GM12873 (cell line): ENCODE measurements at regions not wholly inside any gene's neighbourhood (a gene's known extent, or its start where the extent isn't known, plus 50 kb on each side); places are given as distances from the start of the nearest gene placed in this dataset.

Experiments
- TF ChIP-seq, protein P1 (sequence below): IDR thresholded peaks from 2 replicates; pipeline ENCODE4 v1.5.1; 2012; ENCODE audit warnings: low read depth, mild to moderate bottlenecking, moderate library complexity, low read length, control low read depth; ENCODE audit not compliant: insufficient read depth; ENCODE audit errors: missing control alignments

DNA sequence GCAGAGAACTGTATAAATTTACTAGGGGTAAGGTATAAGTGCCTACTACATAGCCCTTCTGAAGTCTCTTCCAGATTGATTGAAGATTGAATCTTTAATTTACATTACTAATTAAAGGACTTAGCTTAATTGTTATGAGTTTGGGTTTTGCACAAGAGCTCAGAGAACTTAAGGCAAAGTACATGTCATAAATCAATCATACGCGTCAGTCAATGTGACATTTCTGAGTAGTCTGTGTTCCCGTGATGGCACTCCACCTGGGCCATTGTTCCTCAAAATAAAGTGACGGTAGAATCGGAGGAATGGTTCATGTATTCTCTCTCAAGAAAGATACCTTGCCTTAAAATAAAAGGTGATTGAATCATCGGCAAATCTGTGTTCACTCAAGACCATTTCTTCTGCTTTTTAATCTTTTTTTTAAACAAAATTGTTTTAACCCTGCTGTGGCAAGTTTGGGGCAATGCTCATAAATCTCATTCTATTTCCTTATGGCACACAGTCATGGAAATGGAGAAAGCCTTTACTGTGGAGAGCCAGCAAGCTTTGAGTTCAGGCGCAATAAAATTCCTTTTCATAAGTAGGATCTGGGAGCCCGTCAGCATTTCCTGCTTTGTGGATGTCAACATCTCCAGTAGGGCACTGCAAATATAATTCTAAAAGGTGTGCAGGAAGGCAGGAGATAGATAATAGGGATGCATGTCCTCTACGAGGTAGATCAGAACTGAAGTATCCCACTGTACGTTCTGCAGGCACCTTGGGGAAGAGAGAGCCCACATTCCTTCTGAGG, 427.4 kb downstream of the GATA3 start:
- TF ChIP-seq, protein P1, sequence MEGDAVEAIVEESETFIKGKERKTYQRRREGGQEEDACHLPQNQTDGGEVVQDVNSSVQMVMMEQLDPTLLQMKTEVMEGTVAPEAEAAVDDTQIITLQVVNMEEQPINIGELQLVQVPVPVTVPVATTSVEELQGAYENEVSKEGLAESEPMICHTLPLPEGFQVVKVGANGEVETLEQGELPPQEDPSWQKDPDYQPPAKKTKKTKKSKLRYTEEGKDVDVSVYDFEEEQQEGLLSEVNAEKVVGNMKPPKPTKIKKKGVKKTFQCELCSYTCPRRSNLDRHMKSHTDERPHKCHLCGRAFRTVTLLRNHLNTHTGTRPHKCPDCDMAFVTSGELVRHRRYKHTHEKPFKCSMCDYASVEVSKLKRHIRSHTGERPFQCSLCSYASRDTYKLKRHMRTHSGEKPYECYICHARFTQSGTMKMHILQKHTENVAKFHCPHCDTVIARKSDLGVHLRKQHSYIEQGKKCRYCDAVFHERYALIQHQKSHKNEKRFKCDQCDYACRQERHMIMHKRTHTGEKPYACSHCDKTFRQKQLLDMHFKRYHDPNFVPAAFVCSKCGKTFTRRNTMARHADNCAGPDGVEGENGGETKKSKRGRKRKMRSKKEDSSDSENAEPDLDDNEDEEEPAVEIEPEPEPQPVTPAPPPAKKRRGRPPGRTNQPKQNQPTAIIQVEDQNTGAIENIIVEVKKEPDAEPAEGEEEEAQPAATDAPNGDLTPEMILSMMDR, result no peak

DNA sequence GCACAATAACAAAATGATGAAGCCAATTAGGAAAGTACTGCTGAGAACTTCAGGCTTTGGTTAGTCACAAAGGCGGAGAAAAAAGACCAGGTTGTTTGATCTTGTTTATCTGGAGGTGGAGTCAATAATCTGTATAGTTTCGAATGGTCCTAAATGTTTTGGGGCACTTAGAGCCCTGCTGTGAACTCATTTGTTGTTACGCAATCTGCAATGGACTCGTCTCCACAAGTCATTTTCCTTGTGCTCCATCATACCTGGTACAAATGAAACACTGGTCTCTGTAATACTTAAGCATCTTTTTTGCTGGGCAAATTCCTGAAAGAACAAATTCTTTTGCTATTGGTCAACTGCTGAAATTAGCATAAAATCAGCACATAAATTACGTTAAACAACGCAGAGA, 430.5 kb downstream of the GATA3 start:
- TF ChIP-seq, protein P1, result no peak

DNA sequence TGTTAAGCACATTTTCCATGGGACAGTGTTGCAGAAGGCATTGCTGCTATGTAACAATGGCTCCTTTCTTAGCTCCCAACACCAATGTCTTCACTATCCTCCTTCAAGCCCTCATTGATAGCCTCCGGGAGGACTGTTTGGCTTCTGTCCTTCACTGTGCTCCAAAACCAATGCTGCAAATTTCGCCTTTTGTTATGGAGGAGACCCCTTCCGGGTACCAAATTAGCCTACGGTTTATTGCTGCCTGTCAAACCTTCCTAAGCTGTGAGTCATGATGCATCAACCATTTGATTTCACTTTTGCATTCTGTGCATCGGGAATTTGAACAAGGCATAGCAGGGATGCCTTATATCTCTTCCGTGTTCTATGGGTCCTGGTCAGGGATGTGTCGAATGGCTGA, 432.9 kb downstream of the GATA3 start:
- TF ChIP-seq, protein P1, result no peak

DNA sequence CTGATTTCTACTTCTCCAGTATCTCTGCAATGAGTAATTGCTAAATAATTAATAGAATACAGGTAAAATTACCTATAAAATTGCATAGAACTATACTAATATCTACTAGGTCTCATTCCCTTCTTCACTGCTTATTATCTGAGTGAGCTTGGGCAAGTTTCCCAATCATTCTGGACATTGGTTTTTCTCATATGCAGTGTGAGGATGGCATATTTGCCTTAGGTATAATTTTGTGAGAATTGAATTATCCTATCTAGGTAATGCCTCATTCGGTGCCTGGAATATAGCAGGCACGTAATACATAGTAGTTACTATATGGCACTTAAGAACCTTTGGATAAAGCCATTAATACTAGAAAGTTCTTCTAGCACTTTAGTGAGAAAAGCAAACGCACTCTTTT, 434.7 kb downstream of the GATA3 start:
- TF ChIP-seq, protein P1, result no peak

DNA sequence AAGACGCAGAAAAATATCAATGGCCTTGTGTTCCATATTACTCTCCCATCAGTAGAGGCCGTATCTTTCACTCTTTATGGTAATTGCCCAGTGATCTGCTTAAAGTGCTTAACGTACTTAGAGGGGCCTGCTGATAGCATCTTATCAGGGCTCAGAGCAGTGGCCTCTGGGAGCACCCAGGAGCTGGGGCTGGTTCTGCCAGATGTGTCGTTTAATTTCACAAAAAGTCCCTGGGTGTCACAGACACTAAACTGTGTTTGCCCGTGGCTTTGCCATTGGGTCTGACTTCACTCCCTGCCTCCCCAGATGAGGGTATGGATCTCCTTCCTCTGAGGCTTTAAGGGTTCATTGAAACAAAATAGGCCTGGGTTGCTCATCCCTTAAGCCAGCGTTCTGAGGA, 435.3 kb downstream of the GATA3 start:
- TF ChIP-seq, protein P1, result no peak

DNA sequence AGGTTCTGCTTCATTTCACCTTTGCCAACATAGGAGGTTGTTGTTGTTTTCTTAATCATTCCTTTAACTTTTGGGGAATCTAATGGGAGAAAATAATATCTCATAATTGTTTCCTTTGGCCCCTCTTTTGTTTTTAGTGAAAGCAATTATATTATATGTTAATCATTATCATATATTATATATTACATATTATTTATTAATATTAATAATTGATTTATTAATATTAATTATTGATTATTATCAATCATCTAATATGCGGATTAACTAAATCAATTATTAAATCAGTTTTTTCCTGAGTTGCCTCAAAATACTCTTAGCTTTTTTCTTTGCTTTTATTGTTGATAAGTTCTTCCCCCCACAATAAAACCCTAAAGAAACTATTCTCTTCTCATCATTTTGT, 443.8 kb downstream of the GATA3 start:
- TF ChIP-seq, protein P1, result no peak

DNA sequence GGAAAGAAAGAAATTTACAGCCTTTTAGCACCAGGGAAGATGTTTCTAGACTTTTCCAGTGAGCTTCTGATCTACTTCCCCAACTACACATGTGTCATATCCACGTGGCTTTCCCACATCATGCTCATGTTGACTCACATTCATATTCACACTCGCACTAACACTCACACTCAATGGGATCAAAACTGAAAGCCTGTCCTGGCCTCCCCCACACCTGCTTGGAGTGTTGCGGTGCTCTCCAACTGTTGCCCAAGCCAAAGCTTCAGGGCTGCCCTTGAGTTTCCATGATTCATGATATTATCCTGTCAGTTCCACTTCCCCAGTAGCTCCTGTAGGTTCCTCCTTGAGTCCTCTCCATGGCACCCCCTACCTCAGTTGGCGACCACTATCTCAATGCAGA, 444.4 kb downstream of the GATA3 start:
- TF ChIP-seq, protein P1, result no peak
